ENCODE measurements at regions not wholly inside any gene's neighbourhood (a gene's known extent, or its start where the extent isn't known, plus 50 kb on each side); places are given as distances from the start of the nearest gene placed in this dataset.

DNA sequence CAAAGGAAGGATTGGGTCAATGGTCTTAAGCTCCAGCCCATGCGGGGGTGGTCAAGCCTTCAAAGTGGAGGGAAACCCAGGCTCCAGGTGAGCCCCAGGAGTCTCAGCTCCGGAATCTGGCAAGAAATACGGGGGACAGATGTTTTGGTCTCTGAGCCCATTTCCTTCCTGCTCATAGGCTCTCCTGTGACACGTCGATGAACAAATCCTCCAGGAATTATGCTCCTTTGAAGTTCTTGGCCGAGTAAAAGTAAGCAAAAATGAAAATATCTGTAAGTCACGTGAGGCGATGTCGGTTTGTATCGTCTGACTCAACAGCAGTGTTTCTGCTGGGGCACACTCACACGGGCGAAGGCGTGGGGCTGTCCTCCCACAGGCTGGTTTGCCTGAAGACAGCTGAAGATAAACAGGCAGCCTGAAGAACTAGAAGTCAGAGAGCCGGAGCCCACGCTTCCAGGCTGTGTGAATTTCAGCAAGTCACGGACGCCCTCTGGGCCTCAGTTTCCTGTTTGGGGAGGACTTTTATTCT lies 52.6 kb upstream of the SMNDC1 start:
- H3K4me3 ChIP-seq (ENCODE audit: low read length) = peak overlapping the region; percentile 9
- ATAC-seq = no peak
- intact Hi-C loops (cut with micrococcal nuclease) = no loop called here

DNA sequence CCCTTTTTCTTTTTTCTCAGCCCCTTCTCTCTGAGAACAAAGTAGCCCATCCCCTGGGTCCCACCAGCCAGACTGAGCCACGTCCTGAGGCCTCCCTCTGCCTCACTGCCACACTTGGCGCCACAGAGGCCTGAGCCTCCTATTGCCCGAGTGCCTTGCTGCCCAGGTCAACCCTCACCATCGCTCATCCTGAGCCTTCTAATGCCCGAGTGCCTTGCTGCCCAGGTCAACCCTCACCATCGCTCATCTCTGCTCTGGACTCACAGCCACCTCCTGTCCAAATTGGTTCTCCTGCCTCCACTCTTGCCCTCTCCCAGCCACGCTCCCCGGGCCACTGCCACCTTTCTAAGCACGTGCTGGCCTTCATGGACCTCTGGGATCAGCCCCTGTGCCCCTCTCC lies 53.2 kb upstream of the SMNDC1 start:
- Mint-ChIP-seq H3K27me3 (ENCODE audit: low read depth in 2 of 2) (peaks cover 0 to 12% of the 10 kb centered on the region in 2 donors), H3K27ac (peak overlapping the region in 1 of 2 donors; percentile 44), H3K4me3 (no peak overlapping the region), H3K9me3 (no peaks in the 10 kb centered on the region), H3K36me3 (no peaks in the 10 kb centered on the region), H3K4me1 (peaks cover 13 to 27% of the 10 kb centered on the region in 2 donors)
- peak overlapping the region; percentile 59 for H3K27ac ChIP-seq (ENCODE audit: low read length)
- TF ChIP-seq, protein P1, sequence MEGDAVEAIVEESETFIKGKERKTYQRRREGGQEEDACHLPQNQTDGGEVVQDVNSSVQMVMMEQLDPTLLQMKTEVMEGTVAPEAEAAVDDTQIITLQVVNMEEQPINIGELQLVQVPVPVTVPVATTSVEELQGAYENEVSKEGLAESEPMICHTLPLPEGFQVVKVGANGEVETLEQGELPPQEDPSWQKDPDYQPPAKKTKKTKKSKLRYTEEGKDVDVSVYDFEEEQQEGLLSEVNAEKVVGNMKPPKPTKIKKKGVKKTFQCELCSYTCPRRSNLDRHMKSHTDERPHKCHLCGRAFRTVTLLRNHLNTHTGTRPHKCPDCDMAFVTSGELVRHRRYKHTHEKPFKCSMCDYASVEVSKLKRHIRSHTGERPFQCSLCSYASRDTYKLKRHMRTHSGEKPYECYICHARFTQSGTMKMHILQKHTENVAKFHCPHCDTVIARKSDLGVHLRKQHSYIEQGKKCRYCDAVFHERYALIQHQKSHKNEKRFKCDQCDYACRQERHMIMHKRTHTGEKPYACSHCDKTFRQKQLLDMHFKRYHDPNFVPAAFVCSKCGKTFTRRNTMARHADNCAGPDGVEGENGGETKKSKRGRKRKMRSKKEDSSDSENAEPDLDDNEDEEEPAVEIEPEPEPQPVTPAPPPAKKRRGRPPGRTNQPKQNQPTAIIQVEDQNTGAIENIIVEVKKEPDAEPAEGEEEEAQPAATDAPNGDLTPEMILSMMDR (IDR thresholded peaks at IDR 0.05) = no peak
- no peak overlapping the region for H3K4me3 ChIP-seq (ENCODE audit: low read length)
- WGBS (ENCODE audit: insufficient coverage) = 94% methylated on average over 9 of the region's 9 CpGs
- H3K4me1 ChIP-seq (ENCODE audit: control insufficient read depth, insufficient read depth, low read length) = peaks cover 52% of the 10 kb centered on the region
- intact Hi-C loops (cut with micrococcal nuclease) = no loop called here
- H3K9me3 ChIP-seq (ENCODE audit: control insufficient read depth, insufficient read depth, low read length) = no peaks in the 10 kb centered on the region
- no peaks in the 10 kb centered on the region for H3K36me3 ChIP-seq (ENCODE audit: control insufficient read depth, insufficient read depth, low read length)
- H3K27me3 ChIP-seq (ENCODE audit: control insufficient read depth, insufficient read depth, low read length) = no peaks in the 10 kb centered on the region
- DNase-seq (no peak), ATAC-seq (no peak)

More for the DNA sequence above, 52.6 kb upstream of the SMNDC1 start:
- peak in 1 of 2 donors; percentile 73 for DNase-seq
- WGBS (ENCODE audit: insufficient coverage) = 65% methylated on average over 17 of the region's 17 CpGs
- no peak overlapping the region for H3K4me3 Mint-ChIP-seq
- TF ChIP-seq, protein P1 (IDR thresholded peaks at IDR 0.05) = no peak
- H3K27ac Mint-ChIP-seq = no peak overlapping the region
- peaks cover under 1 to 12% of the 10 kb centered on the region in 2 donors for H3K27me3 Mint-ChIP-seq (ENCODE audit: low read depth in 2 of 2)
- H3K4me1 Mint-ChIP-seq = peaks cover 13 to 27% of the 10 kb centered on the region in 2 donors
- Histone ChIP-seq H3K27ac (ENCODE audit: low read length) (peak overlapping the region; percentile 59), H3K27me3 (ENCODE audit: control insufficient read depth, insufficient read depth, low read length) (no peaks in the 10 kb centered on the region), H3K36me3 (ENCODE audit: control insufficient read depth, insufficient read depth, low read length) (no peaks in the 10 kb centered on the region), H3K4me1 (ENCODE audit: control insufficient read depth, insufficient read depth, low read length) (peaks cover 52% of the 10 kb centered on the region), H3K9me3 (ENCODE audit: control insufficient read depth, insufficient read depth, low read length) (no peaks in the 10 kb centered on the region)
- H3K9me3 Mint-ChIP-seq = no peaks in the 10 kb centered on the region
- H3K36me3 Mint-ChIP-seq = no peaks in the 10 kb centered on the region

DNA sequence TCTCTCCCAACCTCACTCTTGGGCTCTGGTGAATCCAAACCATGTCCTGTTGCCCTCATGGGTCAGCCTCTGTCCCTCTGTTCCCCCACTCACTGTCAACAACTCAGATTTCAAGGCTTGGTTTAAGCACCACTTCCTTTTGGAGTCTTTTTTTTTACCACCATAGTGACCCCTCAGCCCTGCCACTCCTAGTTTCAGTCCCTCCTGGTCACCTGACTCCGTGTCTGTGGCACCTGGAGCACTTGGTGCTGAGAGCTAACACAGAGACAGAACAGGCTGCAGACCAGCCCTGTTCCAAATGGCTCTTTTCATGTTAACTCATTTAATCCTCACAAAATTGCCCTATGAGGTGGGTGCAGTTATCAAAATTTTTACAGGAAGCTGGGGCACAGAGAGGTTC lies 53.6 kb upstream of the SMNDC1 start:
- Histone ChIP-seq H3K27ac (ENCODE audit: low read length) (no peak overlapping the region), H3K36me3 (ENCODE audit: control insufficient read depth, insufficient read depth, low read length) (no peaks in the 10 kb centered on the region), H3K4me1 (ENCODE audit: control insufficient read depth, insufficient read depth, low read length) (peaks cover 52% of the 10 kb centered on the region), H3K9me3 (ENCODE audit: control insufficient read depth, insufficient read depth, low read length) (no peaks in the 10 kb centered on the region), H3K4me3 (ENCODE audit: low read length) (no peak overlapping the region), H3K27me3 (ENCODE audit: control insufficient read depth, insufficient read depth, low read length) (no peaks in the 10 kb centered on the region)
- TF ChIP-seq, protein P1 (IDR thresholded peaks at IDR 0.05) = no peak
- H3K36me3 Mint-ChIP-seq = no peaks in the 10 kb centered on the region
- H3K27me3 Mint-ChIP-seq (ENCODE audit: low read depth in 2 of 2) = peaks cover 0 to 12% of the 10 kb centered on the region in 2 donors
- peak overlapping the region; percentile 9 for H3K4me3 Mint-ChIP-seq
- H3K4me1 Mint-ChIP-seq = peaks cover 13 to 26% of the 10 kb centered on the region in 2 donors
- DNase-seq (no peak), ATAC-seq (no peak)
- peak overlapping the region in 1 of 2 donors; percentile 44 for H3K27ac Mint-ChIP-seq
- no peaks in the 10 kb centered on the region for H3K9me3 Mint-ChIP-seq
- 89% methylated on average over 1 of the region's 1 CpG for WGBS (ENCODE audit: insufficient coverage)
- intact Hi-C loops (cut with micrococcal nuclease) = no loop called here
